GM18519 (cell line): ENCODE measurements at regions not wholly inside any gene's neighbourhood (a gene's known extent, or its start where the extent isn't known, plus 50 kb on each side); places are given as distances from the start of the nearest gene placed in this dataset.
"Not testable (repeated sequence)": the region's sequence is repeated elsewhere in the genome, so short reads cannot be mapped to it uniquely, and the experiment has no call there.

Experiments
- ATAC-seq: cut with Tn5 transposase; IDR thresholded peaks from one replicate; pipeline ENCODE4 v1.9.1; 2021; ENCODE audit warnings: mild to moderate bottlenecking, moderate library complexity; ENCODE audit not compliant: unreplicated experiment, low FRiP score

- no peak for ATAC-seq
Measured at GRCh38 chr20:24418731-24419130, 50.7 kb upstream of the SYNDIG1 start.

DNA sequence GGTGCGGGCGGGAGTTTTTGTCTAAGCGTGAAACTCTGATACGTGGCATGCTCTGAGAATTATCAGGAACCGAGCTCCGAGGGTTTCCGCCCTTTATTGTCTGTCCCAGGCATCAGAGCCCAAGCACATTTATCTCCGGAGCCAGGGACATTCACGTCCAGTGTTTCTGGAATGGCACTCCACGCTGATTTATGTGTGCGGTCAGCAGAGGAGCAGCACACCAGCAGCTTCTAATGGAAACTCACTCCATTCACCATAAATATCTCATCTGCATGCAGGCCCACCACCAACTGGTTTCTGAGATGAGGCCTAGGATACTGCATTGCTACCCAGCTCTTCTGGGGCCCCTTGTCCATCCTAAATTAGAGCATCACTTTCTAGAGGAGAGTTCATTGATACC, 51.9 kb upstream of the SYNDIG1 start:
- ATAC-seq: no peak

- ATAC-seq: not testable (repeated sequence)
Measured at GRCh38 chr20:24415444-24415843, 54.0 kb upstream of the SYNDIG1 start.

- no peak for ATAC-seq
Measured at GRCh38 chr20:24411834-24412216, 57.6 kb upstream of the SYNDIG1 start.

- ATAC-seq: no peak
Measured at GRCh38 chr20:24411003-24411833, 58.2 kb upstream of the SYNDIG1 start.

GRCh38 chr20:24407151-24407550, 62.3 kb upstream of the SYNDIG1 start:
- ATAC-seq: no peak

GRCh38 chr20:24406750-24407149, 62.7 kb upstream of the SYNDIG1 start:
- ATAC-seq: no peak

DNA sequence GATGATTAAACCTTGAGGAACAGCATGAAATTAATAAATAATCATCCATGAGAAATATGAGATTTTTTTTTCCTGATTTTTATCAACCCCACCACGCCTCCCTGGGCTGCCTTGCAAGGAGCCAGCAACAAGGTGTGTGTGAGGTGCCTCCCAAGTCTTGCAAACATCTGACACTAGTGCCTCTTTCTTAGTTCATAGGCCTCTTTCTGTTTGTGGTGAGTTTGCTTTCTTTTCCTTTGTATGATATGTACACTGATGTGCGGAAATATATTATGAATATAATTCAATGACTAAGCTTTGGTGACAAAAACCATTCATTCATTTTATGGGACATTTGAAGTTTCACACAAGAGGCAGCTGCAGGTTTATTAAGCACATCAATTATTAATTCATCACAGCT, 63.2 kb upstream of the SYNDIG1 start:
- ATAC-seq: no peak

DNA sequence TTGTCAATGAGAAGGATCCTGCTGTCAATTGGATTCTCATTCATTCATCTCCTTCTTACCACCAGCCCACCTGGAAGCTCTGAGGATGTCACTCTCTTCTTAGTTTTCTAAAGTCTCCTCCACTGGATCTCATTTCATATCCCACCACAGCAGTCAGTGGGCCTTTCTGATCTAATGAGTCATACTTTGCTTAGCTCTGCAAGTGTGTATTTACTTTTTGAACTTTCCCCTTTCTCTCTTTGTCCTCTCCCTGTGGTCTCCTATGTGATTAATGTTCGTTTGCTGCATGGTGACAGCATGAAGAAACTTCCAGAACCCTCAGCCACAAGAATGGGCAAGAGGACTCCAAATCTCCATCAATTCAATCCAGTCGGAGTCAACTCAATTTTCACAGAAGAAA, 63.6 kb upstream of the SYNDIG1 start:
- no peak for ATAC-seq

DNA sequence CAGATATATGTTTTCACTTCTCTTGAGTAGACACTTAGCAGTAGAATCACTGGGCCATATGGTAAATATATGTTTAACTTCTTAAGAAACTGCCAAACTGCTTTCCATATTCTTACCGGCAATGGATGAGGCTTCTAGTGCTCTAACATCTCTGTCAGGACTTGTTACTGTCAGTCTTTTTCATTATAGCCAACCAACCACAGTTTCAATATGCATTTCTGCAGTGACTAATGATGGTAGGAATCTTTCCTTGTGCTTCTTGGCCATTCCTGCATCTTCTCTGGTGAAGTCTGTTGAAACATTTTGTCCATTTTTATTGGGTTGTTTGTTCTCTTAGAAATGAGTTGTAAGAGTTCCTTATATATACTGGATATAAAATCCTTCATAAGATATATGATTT, 66.0 kb upstream of the SYNDIG1 start:
- no peak for ATAC-seq

DNA sequence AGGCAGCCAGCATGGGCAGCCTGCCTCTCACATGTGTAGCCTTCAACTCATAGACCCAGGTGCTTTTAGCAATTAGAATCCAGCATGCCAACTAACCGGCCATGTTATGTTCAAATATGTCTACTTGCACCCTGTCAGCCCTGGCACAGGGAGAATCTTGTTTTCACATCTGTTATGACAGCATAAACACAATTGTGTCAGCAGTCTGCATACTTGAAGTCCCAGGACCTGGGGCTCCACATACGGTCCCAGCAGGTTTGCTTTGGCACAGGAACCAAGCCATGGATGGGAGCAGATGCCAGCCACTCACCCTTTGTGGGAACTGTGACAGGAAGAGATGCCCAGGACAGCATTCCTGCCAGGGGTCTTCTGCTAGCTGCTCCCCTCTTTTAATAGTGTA, 67.2 kb upstream of the SYNDIG1 start:
- no peak for ATAC-seq

GRCh38 chr20:24395151-24395550, 74.3 kb upstream of the SYNDIG1 start:
- no peak for ATAC-seq

DNA sequence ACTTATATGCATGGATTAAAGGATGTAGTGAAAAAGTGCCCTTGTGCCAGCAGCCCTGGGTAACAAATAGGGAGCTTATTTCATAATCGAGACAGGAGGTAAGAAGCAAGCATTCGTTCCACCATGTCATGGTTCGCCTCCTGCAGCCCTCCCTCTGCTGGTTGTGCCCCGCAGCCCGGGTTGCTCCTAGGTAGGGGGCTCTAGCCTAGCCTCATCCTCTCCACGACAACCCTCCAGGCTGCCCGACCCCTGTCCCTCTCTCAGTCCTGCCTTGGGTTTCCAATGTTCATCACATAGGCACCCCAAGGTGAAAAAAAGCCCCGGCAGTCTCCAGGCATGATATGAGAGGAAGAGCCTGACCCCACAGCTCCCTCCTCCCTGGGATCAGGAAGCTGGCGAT, 75.5 kb upstream of the SYNDIG1 start:
- ATAC-seq: no peak

DNA sequence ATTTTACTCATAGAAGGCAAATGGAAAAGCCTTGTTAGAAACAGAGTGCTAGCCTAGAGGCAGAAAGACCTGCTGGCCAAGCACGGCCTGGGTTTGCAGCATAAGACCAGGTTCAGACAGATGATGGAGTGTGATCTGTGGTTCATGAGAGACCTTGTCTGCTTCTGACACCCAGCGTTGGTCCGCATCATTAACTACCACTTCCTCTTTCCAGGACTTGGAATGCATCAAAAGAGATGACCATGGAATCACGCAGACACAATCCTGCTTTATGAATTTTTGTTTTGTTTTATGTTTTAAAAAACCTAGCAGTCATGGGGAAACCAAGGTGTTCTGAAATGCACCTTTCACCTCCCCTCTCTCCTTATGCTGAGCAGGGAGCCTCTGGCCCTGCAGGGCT, 76.8 kb upstream of the SYNDIG1 start:
- ATAC-seq: no peak

GRCh38 chr20:24389686-24390085, 79.7 kb upstream of the SYNDIG1 start:
- no peak for ATAC-seq

DNA sequence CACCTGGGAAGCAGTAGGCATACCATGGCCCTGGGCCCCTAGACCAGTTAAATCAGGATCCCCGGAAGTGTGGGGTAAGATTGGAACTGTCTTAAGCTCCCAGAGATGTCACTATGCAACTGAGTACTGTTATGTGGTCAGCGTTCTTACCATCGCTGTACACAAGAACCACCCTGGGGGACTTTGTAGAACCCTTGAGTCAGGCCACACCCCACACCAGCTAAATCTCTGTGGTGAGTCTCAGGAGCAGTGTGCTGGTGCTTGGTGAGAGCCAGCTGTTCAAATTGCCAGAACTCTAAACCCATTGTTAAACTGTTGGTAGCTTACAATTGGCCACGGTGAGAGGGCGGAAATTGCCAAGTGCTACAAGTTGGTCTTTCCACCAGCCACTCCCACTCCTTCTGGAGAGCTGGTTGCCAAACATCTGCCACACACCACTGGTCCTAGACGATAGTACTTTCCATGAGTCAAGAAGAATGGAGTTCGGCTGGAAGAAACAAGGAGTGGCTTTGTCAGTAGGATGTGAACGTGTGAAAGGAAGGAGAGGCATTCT, 80.5 kb upstream of the SYNDIG1 start:
- ATAC-seq: no peak

DNA sequence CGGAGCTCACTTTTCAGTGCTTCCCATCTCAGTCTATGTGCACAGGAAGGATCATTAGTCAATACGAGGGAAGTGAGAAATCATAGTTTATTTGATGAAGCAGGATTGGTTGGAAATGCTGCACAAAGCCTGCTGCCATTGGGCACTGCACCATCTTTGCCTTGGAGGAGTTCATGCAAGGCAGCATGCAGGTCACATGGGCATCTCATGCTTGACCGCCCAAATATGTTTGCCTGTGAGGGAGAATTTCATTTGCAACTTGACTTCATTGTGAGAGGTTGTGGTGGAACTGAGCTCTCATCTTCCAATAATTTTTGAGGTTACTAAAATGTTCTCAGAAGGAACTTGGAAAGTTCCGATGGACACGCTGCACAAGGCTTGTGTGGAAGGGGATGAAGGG, 83.9 kb upstream of the SYNDIG1 start:
- ATAC-seq: no peak

DNA sequence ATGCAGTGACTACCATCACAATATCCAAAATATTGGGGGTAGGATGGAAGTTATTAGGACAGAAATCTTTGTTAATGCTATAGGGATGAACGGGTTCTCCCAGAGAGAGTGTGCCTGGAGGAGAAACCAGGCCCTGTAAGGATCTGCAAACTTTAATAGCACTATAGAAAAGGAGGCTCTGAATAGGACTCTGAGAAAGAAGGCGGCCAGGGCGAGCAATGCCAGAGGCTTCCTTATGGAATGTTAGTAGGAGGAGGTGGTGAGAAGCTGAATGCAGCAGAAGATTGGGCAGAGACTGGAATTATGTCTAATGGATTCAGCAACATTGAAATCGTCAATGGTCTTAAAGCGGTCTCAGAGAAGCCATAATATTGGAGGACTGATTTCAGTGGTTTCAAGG, 84.6 kb upstream of the SYNDIG1 start:
- no peak for ATAC-seq

- ATAC-seq: no peak
Measured at GRCh38 chr20:24382743-24383142, 86.7 kb upstream of the SYNDIG1 start.

GRCh38 chr20:24382331-24382730, 87.1 kb upstream of the SYNDIG1 start:
- ATAC-seq: no peak

DNA sequence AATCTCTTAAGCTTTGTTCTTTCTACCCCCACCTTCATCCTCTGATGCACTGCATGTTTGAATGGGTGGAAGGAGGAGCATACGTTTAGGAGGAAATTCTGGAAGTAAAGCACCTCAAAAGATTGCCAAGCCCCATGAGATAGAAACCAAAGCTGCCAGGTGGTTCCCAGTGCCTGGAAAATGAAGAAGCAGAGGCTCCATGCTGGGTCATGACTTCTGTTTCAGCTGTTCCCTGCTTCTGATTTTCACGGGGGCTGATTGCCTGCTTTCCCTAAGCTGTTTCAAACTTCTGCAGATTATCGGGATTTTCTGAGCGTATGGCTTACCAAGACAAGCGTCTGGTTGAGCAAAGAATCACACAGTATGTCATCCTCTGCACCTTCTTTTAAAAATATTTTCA, 87.5 kb upstream of the SYNDIG1 start:
- no peak for ATAC-seq

DNA sequence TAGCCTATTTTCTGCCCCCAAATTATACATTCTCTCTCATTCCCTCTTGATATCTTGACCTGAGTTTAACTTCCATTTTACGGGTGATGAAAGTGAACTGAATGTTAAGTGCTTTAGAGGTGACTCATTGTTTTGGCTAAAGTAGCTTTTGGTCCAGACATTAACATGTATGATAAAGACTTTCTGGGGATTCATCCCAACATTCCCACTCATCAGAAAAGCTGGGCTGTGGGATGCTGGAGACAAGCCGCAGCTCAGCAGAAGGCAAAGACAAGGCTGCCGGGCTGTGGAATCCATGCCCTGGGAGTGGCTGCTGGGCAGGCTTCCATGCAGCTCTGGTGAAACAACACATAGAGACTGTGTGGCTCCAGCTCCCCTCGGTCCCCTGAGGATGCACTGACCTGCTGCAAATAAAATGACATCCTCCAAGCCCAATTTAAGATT, 89.9 kb upstream of the SYNDIG1 start:
- no peak for ATAC-seq
